ENCODE measurements at regions not wholly inside any gene's neighbourhood (a gene's known extent, or its start where the extent isn't known, plus 50 kb on each side); places are given as distances from the start of the nearest gene placed in this dataset.

DNA sequence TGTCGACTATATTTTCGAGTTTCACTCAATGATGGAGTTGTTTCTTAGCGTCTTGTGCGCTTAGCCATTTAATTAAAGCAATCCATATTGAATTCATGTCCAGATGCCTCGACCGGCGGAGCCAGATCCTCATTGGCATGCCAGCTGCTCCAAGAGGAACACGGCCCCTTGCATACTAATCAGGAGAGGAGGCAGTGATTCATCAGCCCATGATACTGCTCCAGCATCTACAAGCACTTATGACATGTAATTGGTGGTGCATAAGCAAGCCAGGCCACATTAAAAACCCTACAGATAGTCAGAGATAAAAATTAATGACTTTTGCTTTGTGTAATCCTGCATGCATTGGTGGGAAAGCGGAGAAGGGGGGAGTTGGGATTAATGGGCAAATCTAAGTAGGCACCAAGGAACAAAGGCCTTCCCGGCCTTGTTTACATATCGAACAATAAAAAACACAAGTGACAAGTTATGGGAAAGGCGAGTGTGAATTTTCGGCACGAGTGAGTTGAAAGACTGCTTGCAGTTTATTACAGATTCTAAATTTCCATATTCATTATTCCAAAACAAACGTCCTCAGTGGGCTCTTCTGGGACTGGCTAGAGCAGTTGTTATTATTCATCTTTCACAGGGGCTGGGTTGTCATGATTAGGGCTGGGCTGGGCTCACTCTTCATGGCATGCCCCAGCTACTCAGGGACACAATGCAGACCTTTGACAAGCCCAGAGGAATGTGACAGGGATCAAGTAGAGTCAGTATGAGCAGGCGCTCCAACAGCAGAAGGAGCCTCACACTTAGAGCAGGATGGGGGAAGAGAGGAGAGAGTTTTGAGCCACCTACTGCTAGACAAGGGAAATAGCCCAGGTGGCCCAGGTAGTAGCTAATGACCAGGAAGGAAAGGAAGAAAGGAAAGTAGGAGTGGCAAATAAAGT lies 281.7 kb upstream of the ZFHX3 start:
- TF ChIP-seq, protein P1, sequence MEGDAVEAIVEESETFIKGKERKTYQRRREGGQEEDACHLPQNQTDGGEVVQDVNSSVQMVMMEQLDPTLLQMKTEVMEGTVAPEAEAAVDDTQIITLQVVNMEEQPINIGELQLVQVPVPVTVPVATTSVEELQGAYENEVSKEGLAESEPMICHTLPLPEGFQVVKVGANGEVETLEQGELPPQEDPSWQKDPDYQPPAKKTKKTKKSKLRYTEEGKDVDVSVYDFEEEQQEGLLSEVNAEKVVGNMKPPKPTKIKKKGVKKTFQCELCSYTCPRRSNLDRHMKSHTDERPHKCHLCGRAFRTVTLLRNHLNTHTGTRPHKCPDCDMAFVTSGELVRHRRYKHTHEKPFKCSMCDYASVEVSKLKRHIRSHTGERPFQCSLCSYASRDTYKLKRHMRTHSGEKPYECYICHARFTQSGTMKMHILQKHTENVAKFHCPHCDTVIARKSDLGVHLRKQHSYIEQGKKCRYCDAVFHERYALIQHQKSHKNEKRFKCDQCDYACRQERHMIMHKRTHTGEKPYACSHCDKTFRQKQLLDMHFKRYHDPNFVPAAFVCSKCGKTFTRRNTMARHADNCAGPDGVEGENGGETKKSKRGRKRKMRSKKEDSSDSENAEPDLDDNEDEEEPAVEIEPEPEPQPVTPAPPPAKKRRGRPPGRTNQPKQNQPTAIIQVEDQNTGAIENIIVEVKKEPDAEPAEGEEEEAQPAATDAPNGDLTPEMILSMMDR (IDR thresholded peaks at IDR 0.05 in 2 of 3, conservative IDR thresholded peaks at IDR 0.05 in 1 of 3; ENCODE audit: borderline replicate concordance in 1 of 3, insufficient read depth in 1 of 3, low read depth in 2 of 3, low read length in 2 of 3) = no peak
- TF ChIP-seq POLR2A (IDR thresholded peaks at IDR 0.05; ENCODE audit: borderline replicate concordance, extremely low read depth, insufficient read depth, insufficient read length) = no peak
